K562 (cell line): ENCODE measurements at regions not wholly inside any gene's neighbourhood (a gene's known extent, or its start where the extent isn't known, plus 50 kb on each side); places are given as distances from the start of the nearest gene placed in this dataset.

Experiments
- ATAC-seq: fragments of 200-7000 bp; cut with Tn5 transposase; 3 replicates; pipeline ENCODE4 v1.9.1; 2020; ENCODE audit warnings: moderate library complexity
- BruUV-seq: library from RNA; stranded (reverse); fragments of 400-500 nt; replicated peaks from 2 replicates; lab custom pipeline; 2021; lab: Mats Ljungman, UMichigan
- CTCF ChIA-PET: fragments of 300-600 bp; formaldehyde crosslinking; extraction: SDS; loops from one replicate; lab custom pipeline; 2021; ENCODE audit warnings: low intra/inter-chr PET ratio; lab: Yijun Ruan, JAX
- POLR2A ChIA-PET: fragments of 300-600, 350-650 bp; sonication (Branson Sonifier 250); formaldehyde crosslinking; extraction: SDS; loops from one replicate; lab custom pipeline; 2021; ENCODE audit warnings: antibody characterized with exemption, inconsistent platforms; lab: Yijun Ruan, JAX
- DNase-seq, 4 experiments: peaks; one replicate each; pipeline versions ENCODE4 v3.0.0 to v3.0.0-alpha.2; 2011 to 2018; ENCODE audit warnings: low spot score in 3 of 4, mixed read lengths in 3 of 4; ENCODE audit errors: extremely low read depth in 1 of 4
- FAIRE-seq: peaks from 2 replicates; lab custom pipeline; 2011; peaks lifted over from hg19 to GRCh38; lab: Jason Lieb, UNC
- H2AFZ ChIP-seq: 2 replicates; pipeline ENCODE4 v1.6.0; 2011; ENCODE audit warnings: low read depth, low read length, control low read depth, inconsistent platforms
- H3K27ac ChIP-seq: fragments of 200-600 bp; 3 replicates; pipeline ENCODE4 v1.8.0; 2011; ENCODE audit warnings: low read depth, mild to moderate bottlenecking, control low read depth, inconsistent platforms, low read length, moderate library complexity, mixed read lengths; ENCODE audit errors: extremely low read depth
- H3K27me3 ChIP-seq, 2 experiments: fragments of 300-600 bp in 1 of 2; 2 replicates in 1 of 2; 3 replicates in 1 of 2; pipeline versions ENCODE4 v1.6.0 to v1.8.0; 2011; ENCODE audit warnings: inconsistent platforms in 2 of 2, low read length in 2 of 2, mild to moderate bottlenecking in 1 of 2, mixed read lengths in 1 of 2, moderate library complexity in 1 of 2; ENCODE audit not compliant: control insufficient read depth in 2 of 2, insufficient read depth in 2 of 2
- H3K36me3 ChIP-seq: fragments of 300-600 bp; 3 replicates; pipeline ENCODE4 v1.8.0; 2011; ENCODE audit warnings: mild to moderate bottlenecking, low read length, inconsistent platforms; ENCODE audit not compliant: control insufficient read depth, insufficient read depth
- H3K4me1 ChIP-seq, 2 experiments: fragments of 200-600 bp in 1 of 2; replicated peaks in 1 of 2; 2 replicates in 1 of 2; 3 replicates in 1 of 2; pipeline versions ENCODE4 v1.5.1 to v1.8.0; 2011; ENCODE audit warnings: inconsistent platforms in 2 of 2, low read length in 2 of 2, mild to moderate bottlenecking in 1 of 2, mixed read lengths in 1 of 2, moderate library complexity in 1 of 2; ENCODE audit not compliant: control insufficient read depth in 2 of 2, insufficient read depth in 2 of 2
- H3K4me2 ChIP-seq: 2 replicates; pipeline ENCODE4 v1.6.1; 2011; ENCODE audit warnings: low read length, control low read depth, inconsistent platforms, mixed read lengths; ENCODE audit not compliant: insufficient read depth
- H3K4me3 ChIP-seq: fragments of 200-600 bp; sonication (generic), shearing (Covaris generic); 2 replicates; pipeline ENCODE4 v1.5.1; 2016; ENCODE audit warnings: control low read depth, inconsistent platforms
- H3K79me2 ChIP-seq: fragments of 200-600 bp; 3 replicates; pipeline ENCODE4 v1.8.0; 2011; ENCODE audit warnings: low read length, inconsistent platforms; ENCODE audit not compliant: control insufficient read depth, insufficient read depth
- H3K9ac ChIP-seq, 2 experiments: 2 replicates each; pipeline versions ENCODE4 v1.6.0 to v1.6.1; 2011; ENCODE audit warnings: low read depth in 2 of 2, low read length in 2 of 2, control low read depth in 1 of 2, inconsistent platforms in 1 of 2, mild to moderate bottlenecking in 1 of 2, mixed read lengths in 1 of 2; ENCODE audit not compliant: insufficient read depth in 1 of 2
- H3K9me1 ChIP-seq: one replicate; pipeline ENCODE4 v1.6.0; 2011; ENCODE audit warnings: inconsistent platforms, mild to moderate bottlenecking, low read length, moderate library complexity; ENCODE audit not compliant: control insufficient read depth, insufficient read depth
- H3K9me3 ChIP-seq: replicated peaks from 2 replicates; pipeline ENCODE4 v1.5.1; 2011; ENCODE audit warnings: low read depth, low read length, inconsistent platforms; ENCODE audit not compliant: control insufficient read depth, insufficient read depth
- H4K20me1 ChIP-seq: replicated peaks from 2 replicates; pipeline ENCODE4 v1.6.1; 2011; ENCODE audit warnings: low read length, inconsistent platforms, mixed read lengths; ENCODE audit not compliant: control insufficient read depth, insufficient read depth
- ARID2 ChIP-seq: fragments of 450-650 bp; IDR thresholded peaks from 2 replicates; pipeline ENCODE4 v1.6.1; 2017; ENCODE audit warnings: antibody characterized with exemption, mild to moderate bottlenecking
- CBX1 ChIP-seq: sonication (generic); IDR thresholded peaks from 2 replicates; pipeline ENCODE4 v1.6.1; 2016; ENCODE audit warnings: antibody characterized with exemption, low read depth, mild to moderate bottlenecking
- CREB3L1 ChIP-seq: fragments of 450-650 bp; IDR thresholded peaks from 2 replicates; pipeline ENCODE4 v1.6.1; 2014; ENCODE audit warnings: low read depth, mild to moderate bottlenecking, moderate library complexity, borderline replicate concordance
- DMBX1 ChIP-seq: fragments of 250-450 bp; sonication (Bioruptor Pico); IDR thresholded peaks from 2 replicates; pipeline ENCODE4 v1.8.0; 2022; ENCODE audit warnings: inconsistent platforms, mild to moderate bottlenecking, moderate library complexity, borderline replicate concordance
- KLF1 ChIP-seq: fragments of 450-650 bp; IDR thresholded peaks from 2 replicates; pipeline ENCODE4 v1.6.1; 2016; ENCODE audit warnings: missing genetic modification characterization, missing compliant biosample characterization
- RBM25 ChIP-seq: fragments of 200-400 bp; formaldehyde crosslinking; IDR thresholded peaks from 2 replicates; pipeline ENCODE4 v1.6.1; 2018; ENCODE audit warnings: low read length, low read depth, moderate library complexity; ENCODE audit not compliant: severe bottlenecking
- SIX5 ChIP-seq, 2 experiments: IDR thresholded peaks; 2 replicates each; pipeline ENCODE4 v1.6.1; 2011; ENCODE audit warnings: low read length in 2 of 2, borderline replicate concordance in 1 of 2, low read depth in 1 of 2, mild to moderate bottlenecking in 1 of 2, moderate library complexity in 1 of 2; ENCODE audit not compliant: insufficient read depth in 1 of 2
- TAL1 ChIP-seq: fragments of 450-650 bp; IDR thresholded peaks from 2 replicates; pipeline ENCODE4 v1.6.1; 2016; ENCODE audit warnings: mild to moderate bottlenecking
- ZBTB17 ChIP-seq: fragments of 450-650 bp; formaldehyde crosslinking; IDR thresholded peaks from 2 replicates; pipeline ENCODE4 v1.4.0; 2020; ENCODE audit warnings: mild to moderate bottlenecking
- ZFP1 ChIP-seq: fragments of 450-650 bp; formaldehyde crosslinking; IDR thresholded peaks from 2 replicates; pipeline ENCODE4 v1.4.0; 2020; ENCODE audit warnings: mild to moderate bottlenecking, mixed read lengths
- ZNF143 ChIP-seq: sonication (generic); formaldehyde crosslinking; IDR thresholded peaks from 2 replicates; pipeline ENCODE4 v1.9.0; 2022; ENCODE audit warnings: mild to moderate bottlenecking, missing genetic modification reagents
- ZNF165 ChIP-seq: fragments of 250-450 bp; sonication (Bioruptor Pico); IDR thresholded peaks from 2 replicates; pipeline ENCODE4 v1.4.0; 2020; ENCODE audit warnings: borderline replicate concordance
- ZZZ3 ChIP-seq: fragments of 450-650 bp; IDR thresholded peaks from 2 replicates; pipeline ENCODE4 v1.6.1; 2016; ENCODE audit warnings: antibody characterized with exemption, mild to moderate bottlenecking, moderate library complexity
- WGBS: fragments of 100-300 bp; shearing (Covaris generic); methylation state at CpG from one replicate; pipeline ENCODE4 v1.1.6; 2016; ENCODE audit warnings: low coverage, mixed read lengths; ENCODE audit not compliant: insufficient coverage; ENCODE audit errors: missing lambda C conversion rate; 5-methylcytosine and 5-hydroxymethylcytosine counted together
- in situ Hi-C: fragments of 300-500 bp; cut with MboI; formaldehyde crosslinking; loops from 4 replicates; pipeline ENCODE4 v1.15.0; 2018; ENCODE audit warnings: inconsistent platforms, mixed read lengths
- intact Hi-C: fragments of 100-400 bp; cut with micrococcal nuclease; formaldehyde crosslinking; loops from 2 replicates; pipeline ENCODE4 v1.14.2; 2022

- POLR2A ChIA-PET: interaction anchor here (3.2 kb wide), 1 partner anchor 10 kb away, joined by 22 read pairs; no protein-coding TSS in a partner anchor
- Histone ChIP-seq H3K27me3 (no peaks in the 10 kb centered on the region), H3K9me3 (no peaks in the 10 kb centered on the region), H3K79me2 (no peaks in the 10 kb centered on the region), H3K36me3 (no peaks in the 10 kb centered on the region), H4K20me1 (no peaks in the 10 kb centered on the region), H3K9me1 (no peaks in the 10 kb centered on the region), H3K4me3 (no peak overlapping the region), H3K27ac (no peak overlapping the region), H2AFZ (no peak overlapping the region), H3K9ac (no peak overlapping the region; a peak in 1 of 4 replicates), H3K4me2 (no peak overlapping the region), H3K4me1 (peaks cover 2 to 6% of the 10 kb centered on the region in 2 experiments; a peak in 2 of 5 replicates)
- intact Hi-C loops: no loop called here
- in situ Hi-C loops: no loop called here
- DNase-seq (no peak), ATAC-seq (no peak), FAIRE-seq (no peak)
- no TSS peak for BruUV-seq
- WGBS: 48% methylated on average over 22 of the region's 24 CpGs
- CTCF ChIA-PET: no interaction called here
- TF ChIP-seq TAL1 (no peak), CREB3L1 (no peak), ARID2 (no peak), SIX5 (IDR thresholded peaks at IDR 0.05; ENCODE audit: borderline replicate concordance in 1 of 2, insufficient read depth in 1 of 2, low read depth in 1 of 2, low read length in 2 of 2) (no peak), ZZZ3 (no peak), ZNF143 (CRISPR knock-in tag) (no peak), RBM25 (no peak), CBX1 (no peak), ZFP1 (no peak), ZBTB17 (CRISPR knock-in tag) (no peak), KLF1 (no peak), DMBX1 (CRISPR knock-in tag) (no peak), ZNF165 (CRISPR knock-in tag) (no peak)
Observed at GRCh38 chr1:43035821-43036741, 77.4 kb upstream of the SLC2A1 start.
